ENCODE measurements at regions not wholly inside any gene's neighbourhood (a gene's known extent, or its start where the extent isn't known, plus 50 kb on each side); places are given as distances from the start of the nearest gene placed in this dataset.
A peak's percentile ranks its signal among the peaks of the same experiment; 100 is the strongest.

GRCh38 chr2:220353897-220354296 lies 726.5 kb downstream of the SLC4A3 start:
- Mint-ChIP-seq H3K27me3 (ENCODE audit: low read depth, unreplicated experiment) (peaks cover 2% of the 10 kb centered on the region), H3K4me1 (ENCODE audit: low read depth, unreplicated experiment) (no peaks in the 10 kb centered on the region), H3K4me3 (ENCODE audit: unreplicated experiment) (no peak overlapping the region), H3K27ac (ENCODE audit: unreplicated experiment) (no peak overlapping the region), H3K9me3 (ENCODE audit: unreplicated experiment) (peaks cover 2% of the 10 kb centered on the region), H3K36me3 (ENCODE audit: low read depth, unreplicated experiment) (no peaks in the 10 kb centered on the region)
- no peak overlapping the region for H3K9ac ChIP-seq (ENCODE audit: low read length)
- H3K4me3 ChIP-seq (ENCODE audit: insufficient read depth, low read depth, low read length), result no peak overlapping the region
- no peak for FAIRE-seq
- no peaks in the 10 kb centered on the region for H4K20me1 ChIP-seq (ENCODE audit: insufficient read depth, low read length)
- H2AFZ ChIP-seq (ENCODE audit: low read depth, low read length), result no peak overlapping the region
- H3K9me3 ChIP-seq (ENCODE audit: insufficient read depth, low read depth, low read length), result no peaks in the 10 kb centered on the region
- H3K4me1 ChIP-seq (ENCODE audit: insufficient read depth, low read length), result no peaks in the 10 kb centered on the region
- H3K27ac ChIP-seq (ENCODE audit: low read depth, low read length), result no peak overlapping the region
- no peak for TF ChIP-seq CTCF (IDR thresholded peaks at IDR 0.05; ENCODE audit: insufficient read depth, low read depth, low read length)
- no peak for TF ChIP-seq EZH2 (IDR thresholded peaks at IDR 0.05; ENCODE audit: insufficient read depth, low read length)
- H3K27me3 ChIP-seq (ENCODE audit: insufficient read depth, low read length), result no peaks in the 10 kb centered on the region
- no peaks in the 10 kb centered on the region for H3K36me3 ChIP-seq (ENCODE audit: insufficient read depth, low read length)
- DNase-seq (ENCODE audit: low read depth), result no peak
- H3K4me2 ChIP-seq (ENCODE audit: low read length), result no peak overlapping the region
- no peaks in the 10 kb centered on the region for H3K79me2 ChIP-seq (ENCODE audit: insufficient read depth, low read length)

- Histone ChIP-seq H3K36me3 (ENCODE audit: insufficient read depth, low read length) (no peaks in the 10 kb centered on the region), H3K4me3 (ENCODE audit: insufficient read depth, low read depth, low read length) (no peak overlapping the region), H3K9me3 (ENCODE audit: insufficient read depth, low read depth, low read length) (no peaks in the 10 kb centered on the region), H3K27me3 (ENCODE audit: insufficient read depth, low read length) (no peaks in the 10 kb centered on the region), H2AFZ (ENCODE audit: low read depth, low read length) (no peak overlapping the region), H3K9ac (ENCODE audit: low read length) (no peak overlapping the region), H3K4me2 (ENCODE audit: low read length) (no peak overlapping the region), H3K79me2 (ENCODE audit: insufficient read depth, low read length) (no peaks in the 10 kb centered on the region), H4K20me1 (ENCODE audit: insufficient read depth, low read length) (no peaks in the 10 kb centered on the region), H3K27ac (ENCODE audit: low read depth, low read length) (no peak overlapping the region), H3K4me1 (ENCODE audit: insufficient read depth, low read length) (no peaks in the 10 kb centered on the region)
- TF ChIP-seq CTCF (IDR thresholded peaks at IDR 0.05; ENCODE audit: insufficient read depth, low read depth, low read length) (no peak), EZH2 (IDR thresholded peaks at IDR 0.05; ENCODE audit: insufficient read depth, low read length) (no peak)
- peaks cover 2% of the 10 kb centered on the region for H3K27me3 Mint-ChIP-seq (ENCODE audit: low read depth, unreplicated experiment)
- H3K4me1 Mint-ChIP-seq (ENCODE audit: low read depth, unreplicated experiment), result no peaks in the 10 kb centered on the region
- H3K4me3 Mint-ChIP-seq (ENCODE audit: unreplicated experiment), result no peak overlapping the region
- H3K27ac Mint-ChIP-seq (ENCODE audit: unreplicated experiment), result no peak overlapping the region
- no peak for FAIRE-seq
- no peaks in the 10 kb centered on the region for H3K36me3 Mint-ChIP-seq (ENCODE audit: low read depth, unreplicated experiment)
- peaks cover 4% of the 10 kb centered on the region for H3K9me3 Mint-ChIP-seq (ENCODE audit: unreplicated experiment)
- peak; percentile 11 for DNase-seq (ENCODE audit: low read depth)
Observed at GRCh38 chr2:220356076-220356475, 728.6 kb downstream of the SLC4A3 start.

GRCh38 chr2:220365023-220365422 lies 737.6 kb downstream of the SLC4A3 start:
- TF ChIP-seq EZH2 (IDR thresholded peaks at IDR 0.05; ENCODE audit: insufficient read depth, low read length), result no peak
- no peak for TF ChIP-seq CTCF (IDR thresholded peaks at IDR 0.05; ENCODE audit: insufficient read depth, low read depth, low read length)
- Mint-ChIP-seq H3K4me1 (ENCODE audit: low read depth, unreplicated experiment) (no peaks in the 10 kb centered on the region), H3K9me3 (ENCODE audit: unreplicated experiment) (peaks cover 4% of the 10 kb centered on the region), H3K4me3 (ENCODE audit: unreplicated experiment) (no peak overlapping the region), H3K27ac (ENCODE audit: unreplicated experiment) (no peak overlapping the region), H3K36me3 (ENCODE audit: low read depth, unreplicated experiment) (no peaks in the 10 kb centered on the region), H3K27me3 (ENCODE audit: low read depth, unreplicated experiment) (no peaks in the 10 kb centered on the region)
- Histone ChIP-seq H3K79me2 (ENCODE audit: insufficient read depth, low read length) (no peaks in the 10 kb centered on the region), H3K9me3 (ENCODE audit: insufficient read depth, low read depth, low read length) (no peaks in the 10 kb centered on the region), H3K9ac (ENCODE audit: low read length) (no peak overlapping the region), H3K27ac (ENCODE audit: low read depth, low read length) (no peak overlapping the region), H2AFZ (ENCODE audit: low read depth, low read length) (no peak overlapping the region), H4K20me1 (ENCODE audit: insufficient read depth, low read length) (no peaks in the 10 kb centered on the region), H3K4me1 (ENCODE audit: insufficient read depth, low read length) (no peaks in the 10 kb centered on the region), H3K27me3 (ENCODE audit: insufficient read depth, low read length) (no peaks in the 10 kb centered on the region), H3K4me3 (ENCODE audit: insufficient read depth, low read depth, low read length) (no peak overlapping the region), H3K4me2 (ENCODE audit: low read length) (no peak overlapping the region), H3K36me3 (ENCODE audit: insufficient read depth, low read length) (no peaks in the 10 kb centered on the region)
- no peak for FAIRE-seq
- DNase-seq (ENCODE audit: low read depth), result peak; percentile 84
